Erythroblast (primary cell): ENCODE measurements at regions not wholly inside any gene's neighbourhood (a gene's known extent, or its start where the extent isn't known, plus 50 kb on each side); places are given as distances from the start of the nearest gene placed in this dataset.

Source experiments
- GATA1 ChIP-seq: IDR thresholded peaks from 2 replicates; pipeline ENCODE4 v1.6.1; 2011; ENCODE audit warnings: low read depth, mild to moderate bottlenecking, control low read depth, low read length, moderate library complexity
- POLR2A ChIP-seq: IDR thresholded peaks from 2 replicates; pipeline ENCODE4 v1.6.1; 2011; ENCODE audit warnings: mild to moderate bottlenecking, low read length

DNA sequence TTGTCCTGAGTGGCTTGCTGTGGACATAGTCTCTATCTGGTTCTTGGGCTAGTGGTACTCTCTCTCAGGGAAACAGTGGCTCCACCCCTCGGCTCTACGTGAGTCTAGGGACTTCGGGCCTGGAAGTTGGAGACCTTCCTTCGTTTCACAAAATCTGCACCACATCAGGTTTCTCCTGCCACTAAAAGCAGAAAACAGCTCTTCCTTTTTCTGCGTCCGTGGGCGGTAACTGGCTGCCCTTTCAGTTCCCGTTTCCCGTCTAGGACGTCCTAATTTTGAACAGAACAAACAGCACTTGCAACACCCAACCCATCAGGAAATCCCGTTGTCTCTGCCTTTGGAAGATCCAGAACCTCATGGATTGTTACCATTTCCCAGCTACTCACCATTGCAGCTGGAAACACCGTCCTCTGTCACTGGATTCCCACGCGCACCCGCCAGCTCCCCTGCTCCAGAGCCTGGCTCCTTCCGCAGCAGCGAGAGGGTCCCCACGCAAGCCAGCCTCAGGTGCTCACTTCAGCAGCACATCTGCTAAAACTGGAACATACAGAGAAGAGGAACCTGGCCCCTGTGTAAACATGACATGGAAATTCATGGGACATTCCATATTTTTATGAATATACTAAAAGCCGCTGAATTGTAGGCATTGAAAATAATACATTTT, 311.4 kb upstream of the AKR1E2 start:
- TF ChIP-seq POLR2A (no peak), GATA1 (no peak)
